Suprapubic skin (tissue), 4 donors: ENCODE measurements at regions not wholly inside any gene's neighbourhood (a gene's known extent, or its start where the extent isn't known, plus 50 kb on each side); places are given as distances from the start of the nearest gene placed in this dataset.

Experiments used
- DNase-seq, 2 donors: peaks; one replicate each; pipeline ENCODE4 v3.0.0-alpha.2; 2019; ENCODE audit warnings: low spot score in 2 of 2
- H3K27ac ChIP-seq: fragments of 200-600 bp; sonication (generic); one replicate; pipeline ENCODE4 v1.5.1; 2019
- H3K27me3 ChIP-seq: fragments of 200-600 bp; sonication (generic); one replicate; pipeline ENCODE4 v1.5.1; 2019
- H3K36me3 ChIP-seq: fragments of 200-600 bp; sonication (generic); one replicate; pipeline ENCODE4 v1.5.1; 2019
- H3K4me1 ChIP-seq: fragments of 200-600 bp; sonication (generic); one replicate; pipeline ENCODE4 v1.5.1; 2019
- H3K4me3 ChIP-seq: fragments of 200-600 bp; sonication (generic); one replicate; pipeline ENCODE4 v1.5.1; 2019; ENCODE audit warnings: mild to moderate bottlenecking
- H3K9me3 ChIP-seq: fragments of 200-600 bp; sonication (generic); one replicate; pipeline ENCODE4 v1.5.1; 2019
- EP300 ChIP-seq: sonication (generic); formaldehyde crosslinking; IDR thresholded peaks from one replicate; pipeline ENCODE4 v1.6.1; 2017; ENCODE audit warnings: antibody characterized with exemption
- POLR2A ChIP-seq, 2 donors: fragments of 450-650 bp; IDR thresholded peaks; one replicate each; pipeline ENCODE4 v1.6.1; 2017; ENCODE audit warnings: antibody characterized with exemption in 2 of 2, mild to moderate bottlenecking in 2 of 2, moderate library complexity in 2 of 2
- POLR2AphosphoS5 ChIP-seq, 3 donors: sonication (generic); formaldehyde crosslinking; IDR thresholded peaks; one replicate each; pipeline ENCODE4 v1.6.1; 2017; ENCODE audit warnings: antibody characterized with exemption in 3 of 3
- WGBS: methylation state at CpG from one replicate; pipeline ENCODE4 v1.1.5; 2018; 5-methylcytosine and 5-hydroxymethylcytosine counted together
- TF ChIP-seq, protein P1 (sequence below), 2 donors: fragments of 200-600 bp in 1 of 2; fragments of 450-650 bp in 1 of 2; sonication (generic) in 1 of 2; IDR thresholded peaks; one replicate each; pipeline ENCODE4 v1.5.1; 2016 to 2019; ENCODE audit warnings: antibody characterized with exemption in 2 of 2, mild to moderate bottlenecking in 1 of 2, moderate library complexity in 1 of 2

DNA sequence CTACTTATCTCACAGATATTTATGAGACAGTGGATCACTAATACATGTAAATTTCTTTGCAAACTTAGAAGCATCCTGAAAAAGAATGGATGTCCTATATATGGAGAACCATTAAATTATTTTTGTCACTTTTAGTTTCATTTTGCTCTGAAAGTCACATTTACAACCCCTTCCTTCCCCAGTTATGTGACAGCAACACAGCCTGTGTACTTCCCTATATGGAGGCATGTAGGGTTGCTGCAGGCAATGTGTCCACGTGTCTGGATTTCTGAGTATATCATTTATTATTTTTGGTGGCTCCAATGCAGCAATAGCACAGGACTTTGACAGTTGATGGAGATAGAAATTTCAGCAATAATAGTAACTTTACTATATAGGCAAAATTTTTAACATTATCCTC lies 156.4 kb downstream of the ST8SIA4 start:
- H3K36me3 ChIP-seq: no peaks in the 10 kb centered on the region
- H3K27ac ChIP-seq: no peak overlapping the region
- no peaks in the 10 kb centered on the region for H3K4me1 ChIP-seq
- no peaks in the 10 kb centered on the region for H3K9me3 ChIP-seq
- no peak for TF ChIP-seq POLR2AphosphoS5 (IDR thresholded peaks at IDR 0.05)
- TF ChIP-seq POLR2A (IDR thresholded peaks at IDR 0.05): no peak
- TF ChIP-seq EP300: no peak
- TF ChIP-seq, protein P1, sequence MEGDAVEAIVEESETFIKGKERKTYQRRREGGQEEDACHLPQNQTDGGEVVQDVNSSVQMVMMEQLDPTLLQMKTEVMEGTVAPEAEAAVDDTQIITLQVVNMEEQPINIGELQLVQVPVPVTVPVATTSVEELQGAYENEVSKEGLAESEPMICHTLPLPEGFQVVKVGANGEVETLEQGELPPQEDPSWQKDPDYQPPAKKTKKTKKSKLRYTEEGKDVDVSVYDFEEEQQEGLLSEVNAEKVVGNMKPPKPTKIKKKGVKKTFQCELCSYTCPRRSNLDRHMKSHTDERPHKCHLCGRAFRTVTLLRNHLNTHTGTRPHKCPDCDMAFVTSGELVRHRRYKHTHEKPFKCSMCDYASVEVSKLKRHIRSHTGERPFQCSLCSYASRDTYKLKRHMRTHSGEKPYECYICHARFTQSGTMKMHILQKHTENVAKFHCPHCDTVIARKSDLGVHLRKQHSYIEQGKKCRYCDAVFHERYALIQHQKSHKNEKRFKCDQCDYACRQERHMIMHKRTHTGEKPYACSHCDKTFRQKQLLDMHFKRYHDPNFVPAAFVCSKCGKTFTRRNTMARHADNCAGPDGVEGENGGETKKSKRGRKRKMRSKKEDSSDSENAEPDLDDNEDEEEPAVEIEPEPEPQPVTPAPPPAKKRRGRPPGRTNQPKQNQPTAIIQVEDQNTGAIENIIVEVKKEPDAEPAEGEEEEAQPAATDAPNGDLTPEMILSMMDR (IDR thresholded peaks at IDR 0.05): no peak
- DNase-seq: no peak
- 17% methylated on average over 1 of the region's 1 CpG for WGBS
- no peaks in the 10 kb centered on the region for H3K27me3 ChIP-seq
- H3K4me3 ChIP-seq: no peak overlapping the region

DNA sequence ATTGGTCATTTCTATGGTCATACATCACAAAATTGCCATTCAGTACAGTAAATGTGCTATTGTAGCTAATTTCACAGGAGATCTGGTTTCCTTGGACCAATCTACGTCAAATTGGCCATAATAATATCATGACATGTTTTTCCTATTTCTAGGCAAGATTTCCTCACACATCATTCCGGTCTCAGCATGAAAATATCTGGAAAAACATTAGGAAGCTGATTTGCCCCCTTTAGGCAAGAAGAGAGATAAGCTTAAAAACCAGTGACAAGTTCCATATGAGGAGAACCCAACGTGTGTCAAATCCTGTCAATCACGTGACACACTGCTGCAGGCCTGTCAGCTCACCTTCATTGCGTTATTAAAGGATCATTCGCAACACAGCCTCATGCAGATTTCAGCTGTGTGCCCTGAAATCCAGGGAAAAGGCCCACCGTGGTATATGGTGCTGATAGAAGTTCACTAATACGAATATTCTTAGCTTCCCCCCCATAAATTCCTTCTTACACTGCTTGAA lies 153.3 kb downstream of the ST8SIA4 start:
- Histone ChIP-seq H3K36me3 (no peaks in the 10 kb centered on the region), H3K4me3 (no peak overlapping the region), H3K27me3 (no peaks in the 10 kb centered on the region), H3K27ac (no peak overlapping the region), H3K9me3 (no peaks in the 10 kb centered on the region), H3K4me1 (no peaks in the 10 kb centered on the region)
- 81% methylated on average over 8 of the region's 8 CpGs for WGBS
- DNase-seq: no peak
- TF ChIP-seq EP300: no peak
- TF ChIP-seq, protein P1 (IDR thresholded peaks at IDR 0.05): no peak
- TF ChIP-seq POLR2AphosphoS5 (IDR thresholded peaks at IDR 0.05): no peak
- TF ChIP-seq POLR2A (IDR thresholded peaks at IDR 0.05): no peak

DNA sequence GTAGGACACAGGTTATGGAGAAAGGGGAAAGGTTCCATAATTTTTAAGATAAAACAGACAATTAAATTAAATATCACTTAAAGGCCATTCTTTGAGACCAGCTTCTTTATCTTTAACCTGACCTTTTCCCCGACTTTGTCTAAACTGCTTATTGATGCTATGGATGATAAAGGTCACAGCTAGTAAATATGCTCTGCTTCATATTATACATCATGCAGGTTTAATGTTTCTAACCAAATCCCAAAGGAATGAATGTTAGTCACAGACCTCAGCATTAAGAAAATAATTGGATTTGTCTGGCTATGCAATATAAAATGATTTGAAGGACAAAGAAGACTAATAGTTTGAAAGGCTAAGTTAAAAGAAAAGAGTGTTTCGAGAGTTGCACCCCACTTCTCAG lies 147.6 kb downstream of the ST8SIA4 start:
- TF ChIP-seq EP300 (no peak), POLR2AphosphoS5 (IDR thresholded peaks at IDR 0.05) (no peak), POLR2A (IDR thresholded peaks at IDR 0.05) (no peak)
- TF ChIP-seq, protein P1 (IDR thresholded peaks at IDR 0.05): no peak
- Histone ChIP-seq H3K4me3 (no peak overlapping the region), H3K9me3 (no peaks in the 10 kb centered on the region), H3K36me3 (no peaks in the 10 kb centered on the region), H3K27me3 (no peaks in the 10 kb centered on the region), H3K27ac (no peak overlapping the region), H3K4me1 (no peaks in the 10 kb centered on the region)
- 77% methylated on average over 2 of the region's 2 CpGs for WGBS
- no peak for DNase-seq
